ENCODE measurements at regions not wholly inside any gene's neighbourhood (a gene's known extent, or its start where the extent isn't known, plus 50 kb on each side); places are given as distances from the start of the nearest gene placed in this dataset.

- no peaks in the 10 kb centered on the region for H3K9me3 ChIP-seq
- H3K36me3 ChIP-seq: no peaks in the 10 kb centered on the region
- no peak overlapping the region for H3K4me3 ChIP-seq
- H3K4me1 ChIP-seq: no peaks in the 10 kb centered on the region
- H3K27me3 ChIP-seq: no peaks in the 10 kb centered on the region
- no peak for DNase-seq
- H3K27ac ChIP-seq: no peak overlapping the region
- TF ChIP-seq POLR2A (IDR thresholded peaks at IDR 0.05) (no peak), CTCF (IDR thresholded peaks at IDR 0.05) (no peak)
Observed at GRCh38 chr15:93171476-93171875, 82.5 kb upstream of the RGMA start.

GRCh38 chr15:93170329-93170728, 81.3 kb upstream of the RGMA start:
- H3K36me3 ChIP-seq: no peaks in the 10 kb centered on the region
- no peaks in the 10 kb centered on the region for H3K4me1 ChIP-seq
- no peak overlapping the region for H3K27ac ChIP-seq
- no peak for TF ChIP-seq CTCF (IDR thresholded peaks at IDR 0.05)
- no peak for TF ChIP-seq POLR2A (IDR thresholded peaks at IDR 0.05)
- no peaks in the 10 kb centered on the region for H3K9me3 ChIP-seq
- H3K4me3 ChIP-seq: no peak overlapping the region
- H3K27me3 ChIP-seq: no peaks in the 10 kb centered on the region
- no peak for DNase-seq

GRCh38 chr15:93168910-93169309, 79.9 kb upstream of the RGMA start:
- TF ChIP-seq CTCF (IDR thresholded peaks at IDR 0.05) (no peak), POLR2A (IDR thresholded peaks at IDR 0.05) (no peak)
- Histone ChIP-seq H3K9me3 (no peaks in the 10 kb centered on the region), H3K4me1 (no peaks in the 10 kb centered on the region), H3K36me3 (no peaks in the 10 kb centered on the region), H3K4me3 (no peak overlapping the region), H3K27me3 (no peaks in the 10 kb centered on the region), H3K27ac (no peak overlapping the region)
- DNase-seq: no peak

GRCh38 chr15:93167291-93167690, 78.3 kb upstream of the RGMA start:
- Histone ChIP-seq H3K4me3 (no peak overlapping the region), H3K27ac (no peak overlapping the region), H3K36me3 (no peaks in the 10 kb centered on the region), H3K9me3 (no peaks in the 10 kb centered on the region), H3K27me3 (no peaks in the 10 kb centered on the region), H3K4me1 (no peaks in the 10 kb centered on the region)
- DNase-seq: no peak
- no peak for TF ChIP-seq POLR2A (IDR thresholded peaks at IDR 0.05)
- no peak for TF ChIP-seq CTCF (IDR thresholded peaks at IDR 0.05)

GRCh38 chr15:93166675-93167074, 77.7 kb upstream of the RGMA start:
- H3K9me3 ChIP-seq: no peaks in the 10 kb centered on the region
- no peaks in the 10 kb centered on the region for H3K36me3 ChIP-seq
- no peaks in the 10 kb centered on the region for H3K27me3 ChIP-seq
- TF ChIP-seq POLR2A (IDR thresholded peaks at IDR 0.05): no peak
- no peak for TF ChIP-seq CTCF (IDR thresholded peaks at IDR 0.05)
- no peaks in the 10 kb centered on the region for H3K4me1 ChIP-seq
- DNase-seq: no peak
- H3K4me3 ChIP-seq: no peak overlapping the region
- H3K27ac ChIP-seq: no peak overlapping the region

GRCh38 chr15:93165734-93166470, 76.9 kb upstream of the RGMA start:
- TF ChIP-seq POLR2A (IDR thresholded peaks at IDR 0.05) (no peak), CTCF (IDR thresholded peaks at IDR 0.05) (no peak)
- Histone ChIP-seq H3K36me3 (no peaks in the 10 kb centered on the region), H3K4me1 (no peaks in the 10 kb centered on the region), H3K27me3 (no peaks in the 10 kb centered on the region), H3K9me3 (no peaks in the 10 kb centered on the region), H3K4me3 (no peak overlapping the region), H3K27ac (no peak overlapping the region)
- no peak for DNase-seq
